ENCODE measurements at regions not wholly inside any gene's neighbourhood (a gene's known extent, or its start where the extent isn't known, plus 50 kb on each side); places are given as distances from the start of the nearest gene placed in this dataset.
"Not testable (repeated sequence)": the region's sequence is repeated elsewhere in the genome, so short reads cannot be mapped to it uniquely, and the experiment has no call there.

DNA sequence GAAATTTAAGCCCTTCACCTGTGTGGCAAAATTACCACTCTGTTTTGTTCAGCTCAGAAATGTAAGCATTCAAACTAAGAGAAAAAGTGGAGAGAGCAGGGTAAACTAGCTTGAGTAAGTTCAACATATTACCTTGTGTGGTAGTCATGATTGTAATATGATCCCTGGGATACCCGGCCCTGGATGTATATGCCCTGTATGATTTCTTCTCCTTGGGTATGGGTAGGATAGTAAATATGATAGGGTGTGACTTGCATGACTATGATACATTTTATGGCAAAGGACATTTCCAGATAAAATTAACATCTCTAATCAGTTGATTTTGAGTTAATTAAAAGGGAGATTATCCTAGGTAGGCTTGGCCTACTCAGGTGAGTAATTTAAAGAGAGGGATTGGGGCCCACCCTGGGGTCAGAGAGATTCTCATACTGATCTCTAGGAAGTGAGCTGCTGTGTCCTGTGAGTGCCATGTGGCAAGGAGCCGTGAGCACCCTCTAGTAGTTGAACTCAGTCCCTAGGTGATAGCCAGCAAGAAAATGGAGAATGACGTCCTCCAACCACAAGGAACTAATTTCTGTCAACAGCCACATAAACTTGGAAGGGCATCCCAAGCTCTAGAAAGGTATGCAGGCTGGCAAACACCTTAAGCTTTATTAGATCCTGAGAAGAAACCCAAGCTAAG, 62.2 kb upstream of the ANXA1 start:
- Histone ChIP-seq H3K36me3 (no peaks in the 10 kb centered on the region), H3K27me3 (no peaks in the 10 kb centered on the region), H3K9me3 (no peaks in the 10 kb centered on the region), H3K27ac (no peak overlapping the region), H3K4me3 (no peak overlapping the region), H3K4me1 (no peaks in the 10 kb centered on the region)
- TF ChIP-seq, protein P1, sequence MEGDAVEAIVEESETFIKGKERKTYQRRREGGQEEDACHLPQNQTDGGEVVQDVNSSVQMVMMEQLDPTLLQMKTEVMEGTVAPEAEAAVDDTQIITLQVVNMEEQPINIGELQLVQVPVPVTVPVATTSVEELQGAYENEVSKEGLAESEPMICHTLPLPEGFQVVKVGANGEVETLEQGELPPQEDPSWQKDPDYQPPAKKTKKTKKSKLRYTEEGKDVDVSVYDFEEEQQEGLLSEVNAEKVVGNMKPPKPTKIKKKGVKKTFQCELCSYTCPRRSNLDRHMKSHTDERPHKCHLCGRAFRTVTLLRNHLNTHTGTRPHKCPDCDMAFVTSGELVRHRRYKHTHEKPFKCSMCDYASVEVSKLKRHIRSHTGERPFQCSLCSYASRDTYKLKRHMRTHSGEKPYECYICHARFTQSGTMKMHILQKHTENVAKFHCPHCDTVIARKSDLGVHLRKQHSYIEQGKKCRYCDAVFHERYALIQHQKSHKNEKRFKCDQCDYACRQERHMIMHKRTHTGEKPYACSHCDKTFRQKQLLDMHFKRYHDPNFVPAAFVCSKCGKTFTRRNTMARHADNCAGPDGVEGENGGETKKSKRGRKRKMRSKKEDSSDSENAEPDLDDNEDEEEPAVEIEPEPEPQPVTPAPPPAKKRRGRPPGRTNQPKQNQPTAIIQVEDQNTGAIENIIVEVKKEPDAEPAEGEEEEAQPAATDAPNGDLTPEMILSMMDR (IDR thresholded peaks at IDR 0.05): no peak
- intact Hi-C loops (cut with DNase I): no loop called here
- DNase-seq (ENCODE audit: low spot score in 2 of 2): no peak

DNA sequence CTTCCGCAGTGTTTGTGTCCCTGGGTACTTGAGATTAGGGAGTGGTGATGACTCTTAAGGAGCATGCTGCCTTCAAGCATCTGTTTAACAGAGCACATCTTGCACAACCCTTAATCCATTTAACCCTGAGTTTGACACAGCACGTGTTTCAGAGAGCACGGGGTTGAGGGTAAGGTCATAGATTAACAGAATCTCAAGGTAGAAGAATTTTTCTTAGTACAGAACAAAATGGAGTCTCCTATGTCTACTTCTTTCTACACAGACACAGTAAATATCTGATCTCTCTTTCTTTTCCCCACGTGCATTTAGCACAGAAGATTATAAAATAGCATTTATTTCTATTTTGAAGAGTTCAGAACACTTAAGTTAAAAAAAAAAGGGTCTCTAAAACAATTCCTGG, 63.8 kb upstream of the ANXA1 start:
- H3K27me3 ChIP-seq; H3K4me3 ChIP-seq; H3K4me1 ChIP-seq; H3K27ac ChIP-seq; intact Hi-C loops (cut with DNase I); DNase-seq (ENCODE audit: low spot score in 2 of 2); H3K36me3 ChIP-seq; H3K9me3 ChIP-seq: not testable (repeated sequence)

DNA sequence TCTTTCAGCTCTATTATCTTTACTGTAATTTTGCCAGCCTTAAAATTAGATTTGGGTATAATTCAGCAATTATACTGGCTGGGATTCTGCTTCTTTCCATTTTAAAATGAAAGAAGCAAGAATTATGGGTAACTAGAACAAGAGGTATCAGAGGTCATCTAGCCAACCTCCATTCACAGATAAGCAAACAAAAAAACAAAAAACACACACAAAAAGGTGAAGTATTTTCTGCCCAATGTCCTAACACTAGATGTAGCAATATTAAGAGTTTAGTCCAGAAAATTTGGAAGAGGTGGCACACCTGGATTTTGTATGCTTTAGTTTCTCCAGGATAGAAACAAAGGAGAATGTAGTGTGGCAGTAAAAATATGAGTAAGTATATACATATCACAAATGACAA, 68.1 kb upstream of the ANXA1 start:
- Histone ChIP-seq H3K27ac (no peak overlapping the region), H3K4me1 (peaks cover 0 to 16% of the 10 kb centered on the region in 2 donors), H3K9me3 (no peaks in the 10 kb centered on the region), H3K36me3 (no peaks in the 10 kb centered on the region), H3K4me3 (no peak overlapping the region), H3K27me3 (no peaks in the 10 kb centered on the region)
- intact Hi-C loops (cut with DNase I): loop anchor here (2.0 to 5.0 kb wide), 4 partner anchors 49 to 211 kb away; partner anchors contain the start of gene ALDH1A1
- TF ChIP-seq, protein P1 (IDR thresholded peaks at IDR 0.05): no peak
- no peak for DNase-seq (ENCODE audit: low spot score in 2 of 2)

DNA sequence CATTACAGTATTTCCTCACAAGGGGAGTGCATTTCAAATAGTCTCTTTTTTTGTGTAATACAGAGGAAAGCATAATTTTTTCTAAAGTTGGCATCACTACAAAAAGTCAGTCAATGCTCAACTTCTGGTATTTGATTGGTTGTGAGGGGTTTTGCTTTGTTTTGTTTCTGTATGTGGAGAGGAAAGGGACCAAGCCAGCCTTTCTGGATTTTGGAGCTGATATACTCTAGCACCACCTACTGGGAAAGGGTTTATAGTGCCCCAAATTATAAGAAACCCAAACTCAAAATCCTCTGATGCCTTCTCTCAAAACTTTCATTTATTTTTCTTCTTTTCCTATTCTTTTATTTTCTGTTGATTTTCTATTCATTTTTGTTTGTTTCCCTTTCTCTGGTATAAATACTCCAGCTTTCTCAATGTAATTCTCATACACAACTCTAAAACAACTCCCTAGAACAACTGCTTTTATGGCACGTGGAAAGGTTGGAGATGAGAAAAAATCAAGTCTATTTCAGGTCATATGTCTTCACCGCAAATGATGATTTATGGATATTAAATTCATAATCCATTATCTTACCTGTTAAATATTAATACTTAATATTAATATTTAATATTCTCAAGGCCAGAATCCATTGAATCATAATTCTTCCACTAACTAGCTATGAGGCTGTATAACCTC, 69.5 kb upstream of the ANXA1 start:
- no peaks in the 10 kb centered on the region for H3K27me3 ChIP-seq
- no peaks in the 10 kb centered on the region for H3K9me3 ChIP-seq
- DNase-seq (ENCODE audit: low spot score in 2 of 2): no peak
- no peaks in the 10 kb centered on the region for H3K36me3 ChIP-seq
- TF ChIP-seq, protein P1 (IDR thresholded peaks at IDR 0.05): peak; percentile 68 to 84 (median 69)
- intact Hi-C loops (cut with DNase I): loop anchor here (1.0 to 5.0 kb wide), 5 partner anchors 47 to 225 kb away; partner anchors contain the start of gene ALDH1A1
- peaks cover 0 to 16% of the 10 kb centered on the region in 2 donors for H3K4me1 ChIP-seq
- H3K27ac ChIP-seq: no peak overlapping the region
- no peak overlapping the region for H3K4me3 ChIP-seq

DNA sequence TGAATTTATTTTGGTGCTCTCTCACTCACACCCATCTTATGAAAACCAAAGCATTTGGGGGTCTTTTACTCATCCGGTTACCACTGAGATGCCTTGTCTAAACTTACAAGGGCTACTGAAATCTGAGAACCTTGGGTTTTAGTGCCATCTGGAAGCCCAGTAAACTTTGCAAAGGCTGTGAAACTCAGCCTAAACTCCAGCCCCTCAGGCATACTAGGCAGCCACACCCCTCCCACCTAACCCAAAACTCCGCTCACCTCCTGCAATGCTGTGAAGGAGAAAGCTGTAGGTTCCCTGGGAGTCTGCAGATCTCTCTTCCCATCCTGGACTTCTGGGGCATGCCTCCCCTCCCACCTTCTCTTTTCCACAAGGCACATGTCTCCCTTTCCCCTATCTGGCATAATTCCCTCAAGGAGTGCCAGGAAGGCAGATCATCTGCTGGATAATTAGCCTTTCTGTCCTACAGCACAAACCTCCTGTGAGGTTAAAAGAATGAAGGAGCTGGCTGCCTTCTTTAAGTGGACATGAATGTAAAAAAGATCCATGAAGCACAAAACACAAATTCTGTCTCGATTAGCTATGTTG, 71.5 kb upstream of the ANXA1 start:
- TF ChIP-seq, protein P1 (IDR thresholded peaks at IDR 0.05): no peak
- Histone ChIP-seq H3K27me3 (no peaks in the 10 kb centered on the region), H3K4me3 (no peak overlapping the region), H3K9me3 (no peaks in the 10 kb centered on the region), H3K4me1 (peaks cover 0 to 16% of the 10 kb centered on the region in 2 donors), H3K36me3 (no peaks in the 10 kb centered on the region), H3K27ac (peak overlapping the region; percentile 35 to 38)
- intact Hi-C loops (cut with DNase I): loop anchor here (5.0 kb wide), 3 partner anchors 58 to 208 kb away; partner anchors contain the start of gene ALDH1A1
- no peak for DNase-seq (ENCODE audit: low spot score in 2 of 2)

DNA sequence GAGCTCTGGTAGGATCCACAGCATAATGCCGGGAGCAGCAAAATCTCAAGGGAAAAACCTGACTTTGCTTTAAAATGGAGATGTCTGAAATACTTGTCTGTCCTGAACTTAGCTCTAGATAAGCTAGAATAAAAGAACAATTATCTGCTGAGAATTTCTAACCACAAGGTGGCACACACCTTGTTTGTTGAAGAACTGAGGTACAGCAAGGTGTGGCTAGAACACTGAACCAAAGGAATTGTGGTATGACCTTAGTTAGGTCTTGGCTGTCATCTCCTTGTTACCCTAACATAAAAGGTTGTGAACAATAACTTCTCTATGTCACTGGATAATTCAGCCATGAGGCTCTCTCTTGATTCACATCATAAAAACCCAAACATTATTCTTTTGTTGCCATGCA, 72.3 kb upstream of the ANXA1 start:
- H3K27ac ChIP-seq: peak overlapping the region in 1 of 2 donors; percentile 15
- H3K4me3 ChIP-seq: no peak overlapping the region
- no peaks in the 10 kb centered on the region for H3K27me3 ChIP-seq
- TF ChIP-seq, protein P1 (IDR thresholded peaks at IDR 0.05): no peak
- no peaks in the 10 kb centered on the region for H3K9me3 ChIP-seq
- H3K36me3 ChIP-seq: no peaks in the 10 kb centered on the region
- intact Hi-C loops (cut with DNase I): no loop called here
- DNase-seq (ENCODE audit: low spot score in 2 of 2): no peak
- peaks cover 0 to 16% of the 10 kb centered on the region in 2 donors for H3K4me1 ChIP-seq

Data from ascending aorta (tissue), 2 donors.